ENCODE measurements at regions not wholly inside any gene's neighbourhood (a gene's known extent, or its start where the extent isn't known, plus 50 kb on each side); places are given as distances from the start of the nearest gene placed in this dataset.

- no peak for DNase-seq
Observed at GRCh38 chr3:111244760-111245159, 173.1 kb downstream of the NECTIN3 start.

DNA sequence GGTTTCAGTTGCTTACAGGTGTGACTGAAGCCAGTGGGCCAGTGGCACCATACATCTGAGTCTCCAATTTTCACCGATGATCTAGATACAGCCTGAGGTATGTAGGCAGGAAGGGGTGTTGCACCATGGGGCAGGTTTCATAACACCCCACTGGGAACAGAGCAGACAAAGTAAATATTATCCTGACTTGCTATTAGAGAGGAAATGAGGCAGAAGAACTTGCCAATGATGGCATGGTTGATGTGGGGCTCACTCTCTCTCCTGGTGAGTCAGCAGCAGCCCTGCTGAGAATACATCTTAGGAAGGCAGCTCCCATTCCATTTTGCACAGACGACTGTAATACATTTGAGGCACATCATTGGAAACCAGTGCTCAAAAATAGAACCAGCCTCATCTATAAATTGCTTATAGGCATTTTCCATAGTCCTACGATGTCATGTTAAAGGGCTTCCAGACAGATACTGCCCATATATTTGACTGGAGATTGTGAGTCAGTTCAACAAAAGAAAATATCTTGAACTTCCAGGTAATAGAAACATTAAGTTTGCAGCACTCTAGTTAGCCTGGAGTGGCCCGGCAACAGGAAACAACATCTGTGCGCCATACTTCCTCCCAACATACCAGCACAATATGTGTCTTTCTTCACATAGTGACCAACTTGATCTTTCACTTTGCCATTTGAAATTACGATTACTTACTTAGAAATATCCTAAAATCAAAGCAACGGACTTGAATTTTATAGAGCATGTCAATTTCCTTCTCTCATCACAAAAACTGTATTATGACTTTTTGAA lies 175.5 kb downstream of the NECTIN3 start:
- peak in 2 of 3 experiments; percentile 24 to 62 for DNase-seq

GRCh38 chr3:111248406-111248805 lies 176.8 kb downstream of the NECTIN3 start:
- no peak for DNase-seq

- DNase-seq, result no peak
Observed at GRCh38 chr3:111249421-111249820, 177.8 kb downstream of the NECTIN3 start.

GRCh38 chr3:111252779-111253178 lies 181.2 kb downstream of the NECTIN3 start:
- no peak for DNase-seq

- no peak for DNase-seq
Observed at GRCh38 chr3:111253733-111254132, 182.1 kb downstream of the NECTIN3 start.

DNA sequence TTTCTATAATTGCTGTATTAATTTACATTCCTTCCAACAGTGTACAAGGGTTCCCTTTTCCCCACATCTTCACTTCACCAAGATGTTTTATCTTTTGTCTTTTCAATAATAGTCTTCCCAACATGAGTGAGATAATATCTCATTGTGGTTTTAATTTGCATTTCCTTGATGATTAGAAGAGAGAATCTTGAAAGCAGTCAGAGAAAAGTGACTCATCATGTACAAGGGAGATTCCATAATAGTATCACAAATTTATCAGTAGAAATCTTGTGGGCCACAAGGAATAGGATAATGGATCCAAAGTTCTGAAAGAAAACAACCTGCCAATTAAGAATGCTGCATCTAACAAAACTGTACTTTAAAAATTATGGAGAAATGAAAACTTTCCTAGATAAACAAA lies 189.3 kb downstream of the NECTIN3 start:
- no peak for DNase-seq

GRCh38 chr3:111269777-111270176 lies 198.2 kb downstream of the NECTIN3 start:
- DNase-seq, result no peak

DNA sequence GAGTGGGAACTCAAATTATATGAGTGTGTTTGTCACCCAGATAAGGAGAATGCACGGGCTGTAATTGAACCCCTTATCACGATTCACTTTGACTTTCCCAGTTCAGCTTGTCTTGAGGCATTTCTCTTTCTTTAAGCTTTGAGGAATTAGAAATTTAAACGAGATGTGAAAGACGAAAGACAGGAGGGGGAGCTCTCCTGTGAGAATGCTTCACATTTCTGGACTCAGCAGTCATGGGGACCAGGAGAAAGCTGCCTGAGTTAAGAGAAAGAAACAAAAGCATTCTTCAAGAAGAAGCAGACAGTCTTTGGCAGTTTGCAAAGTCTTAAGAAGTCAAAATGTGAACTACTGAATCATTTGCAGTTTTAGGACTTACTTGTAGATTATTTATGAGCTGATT lies 205.6 kb downstream of the NECTIN3 start:
- no peak for DNase-seq

GRCh38 chr3:111278959-111279358 lies 207.3 kb downstream of the NECTIN3 start:
- peak in 1 of 3 experiments; percentile 66 for DNase-seq

DNA sequence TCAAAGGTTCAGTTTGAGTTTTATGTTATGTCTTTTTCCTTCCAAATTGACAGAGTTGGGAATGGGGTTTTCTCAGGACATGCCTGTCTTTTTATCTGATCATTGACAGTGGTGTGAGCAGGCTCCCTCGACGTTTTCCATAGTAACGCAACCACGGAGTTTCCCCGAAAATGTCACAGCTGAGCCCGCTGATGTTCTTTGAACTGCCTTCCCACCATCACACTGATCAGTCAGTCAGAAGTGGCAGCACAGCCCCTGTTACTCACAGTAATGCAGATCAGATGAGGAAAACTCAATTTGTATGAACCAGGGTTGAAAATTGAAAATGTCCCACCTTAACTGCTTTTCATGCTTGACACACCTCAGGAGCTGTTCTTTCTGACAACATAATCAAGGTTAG lies 210.4 kb downstream of the NECTIN3 start:
- no peak for DNase-seq

GRCh38 chr3:111283165-111283564 lies 211.5 kb downstream of the NECTIN3 start:
- no peak for DNase-seq

DNA sequence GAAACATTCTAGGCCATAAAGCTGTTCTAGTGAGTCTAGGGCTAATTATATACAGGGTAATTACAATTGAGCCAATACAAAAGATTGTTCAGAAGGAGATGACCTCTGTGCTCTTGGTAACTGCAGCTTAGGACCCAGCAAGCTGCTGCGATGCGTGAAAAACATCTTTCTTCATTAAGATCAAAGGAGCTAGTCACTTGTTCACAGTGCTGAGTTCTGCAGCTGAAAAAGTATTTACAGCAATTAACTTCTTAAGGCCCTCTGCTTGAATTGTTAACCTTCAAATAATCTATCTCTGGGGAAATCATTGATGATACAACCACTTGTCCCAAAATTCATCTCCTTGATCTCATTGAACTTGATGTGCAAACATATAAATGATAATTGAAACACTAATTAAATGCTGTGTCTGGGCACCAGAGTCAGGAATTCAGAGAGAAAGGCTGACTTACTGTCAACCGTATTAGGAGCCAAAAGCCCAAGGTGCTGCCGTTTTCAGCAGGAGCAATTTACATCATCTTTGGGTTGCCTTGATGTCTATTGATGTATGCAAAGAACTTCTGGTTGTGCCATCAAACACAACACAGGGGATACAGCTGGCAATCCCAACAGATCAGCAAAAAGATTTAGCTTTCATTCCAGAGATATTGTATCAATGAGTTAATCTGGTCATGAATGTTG lies 213.0 kb downstream of the NECTIN3 start:
- DNase-seq, result peak in 1 of 3 experiments; percentile 30

GRCh38 chr3:111285184-111285538 lies 213.5 kb downstream of the NECTIN3 start:
- DNase-seq, result no peak

DNA sequence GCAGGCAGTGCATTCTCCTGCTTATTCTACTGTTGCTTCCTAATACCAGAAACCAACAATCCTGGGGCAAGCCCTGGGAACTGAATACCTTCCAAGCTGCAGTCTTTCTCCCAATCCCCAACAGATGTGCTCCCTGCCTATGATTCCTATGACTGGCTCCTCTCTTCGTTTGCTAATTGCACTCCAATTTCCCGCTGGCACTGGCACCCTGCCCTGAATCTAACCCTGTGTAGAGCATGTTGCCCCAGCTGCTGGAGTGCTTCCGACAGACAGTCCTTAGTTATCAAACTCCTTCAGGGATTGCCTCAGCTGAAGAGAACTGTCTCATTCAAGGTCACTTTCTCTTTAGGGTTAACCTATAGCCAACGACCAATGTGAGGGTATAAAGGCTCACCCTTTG lies 214.1 kb downstream of the NECTIN3 start:
- peak in 2 of 3 experiments; percentile 35 to 61 for DNase-seq

DNA sequence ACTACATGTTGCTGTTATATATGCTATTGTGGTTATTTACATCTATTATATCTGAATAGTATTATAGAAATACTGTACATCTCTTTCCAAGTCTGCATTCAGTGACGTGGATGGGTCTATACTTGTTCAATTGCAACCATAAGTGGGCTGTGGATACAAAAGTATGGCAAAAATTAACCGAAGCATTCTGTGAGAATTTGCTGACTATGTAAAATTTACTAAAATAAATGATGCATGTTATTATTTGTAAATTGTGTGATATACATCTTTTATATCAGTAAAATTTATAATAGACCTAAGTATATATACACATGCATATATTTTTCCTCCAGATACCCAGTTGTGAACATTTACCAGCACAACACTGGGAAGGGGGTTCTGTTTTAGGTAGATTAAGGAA lies 215.1 kb downstream of the NECTIN3 start:
- DNase-seq, result no peak

GRCh38 chr3:111292117-111292516 lies 220.5 kb downstream of the NECTIN3 start:
- DNase-seq, result no peak

GRCh38 chr3:111299192-111299615 lies 227.6 kb downstream of the NECTIN3 start:
- DNase-seq, result no peak

DNA sequence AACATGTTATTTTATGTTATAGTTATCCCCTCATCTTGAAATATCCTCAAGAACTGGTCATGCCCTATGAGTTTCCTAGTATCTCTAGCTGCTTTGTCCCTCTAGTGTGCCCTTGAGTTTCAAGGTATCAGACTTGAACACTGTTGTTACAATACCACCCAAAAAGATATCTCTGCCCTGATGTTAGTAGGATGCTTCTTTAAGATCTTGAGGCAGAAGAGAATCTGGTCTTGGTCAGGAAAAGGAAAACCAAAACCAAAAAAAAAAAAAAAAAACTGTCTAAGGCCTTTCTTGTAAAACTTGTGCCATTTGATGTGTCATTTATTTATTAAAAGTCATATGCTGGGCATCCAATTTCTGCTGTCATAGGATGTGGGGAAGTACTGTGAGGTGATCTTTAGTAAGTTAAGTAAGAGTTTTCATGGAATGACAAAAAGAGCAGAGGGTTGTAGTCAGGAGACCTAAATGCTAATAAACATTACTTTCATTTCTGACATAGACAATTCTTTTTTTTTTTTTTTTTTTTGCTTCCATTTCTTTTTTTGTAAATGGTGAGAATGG lies 229.7 kb downstream of the NECTIN3 start:
- no peak for DNase-seq

GRCh38 chr3:111302063-111302462 lies 230.4 kb downstream of the NECTIN3 start:
- DNase-seq, result no peak

- no peak for DNase-seq
Observed at GRCh38 chr3:111303760-111304159, 232.1 kb downstream of the NECTIN3 start.

DNA sequence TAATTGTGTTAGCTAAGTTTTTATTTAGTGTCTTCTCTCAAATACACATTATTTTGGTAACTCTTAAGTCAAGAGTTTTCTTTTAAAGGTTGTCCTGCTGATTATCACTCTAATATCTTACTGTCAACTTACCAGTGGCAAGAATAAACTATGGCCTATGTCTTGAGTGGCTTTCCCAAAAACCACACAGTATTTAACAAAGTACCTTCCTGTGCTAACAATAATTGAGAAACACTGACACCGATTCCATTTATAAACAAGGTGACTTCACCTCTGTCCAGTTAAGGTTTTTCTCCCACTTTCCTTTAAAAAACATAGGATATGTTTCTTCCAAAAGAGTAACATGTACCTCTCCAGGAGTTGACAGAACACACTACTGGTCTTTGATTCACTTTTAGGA lies 234.3 kb upstream of the CD96 start:
- no peak for DNase-seq

DNA sequence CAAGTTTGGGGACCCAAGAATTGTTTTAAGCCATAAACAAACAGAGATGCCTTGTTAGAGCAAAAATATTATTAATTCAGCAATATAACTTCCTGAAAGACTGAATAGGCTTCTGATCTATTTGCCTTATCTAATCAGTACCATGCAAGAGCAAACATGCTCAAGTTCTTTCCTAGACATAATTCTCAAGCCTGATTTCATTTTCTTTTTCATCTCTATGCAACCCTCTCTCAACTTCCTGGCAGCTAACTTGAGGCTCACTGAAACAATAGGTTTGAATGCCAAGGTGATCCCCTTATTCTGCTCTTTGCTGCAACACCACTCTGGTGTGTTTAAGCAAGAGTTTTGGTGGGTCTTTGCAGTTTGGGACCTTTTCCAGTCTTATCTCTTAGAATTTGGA lies 230.9 kb upstream of the CD96 start:
- no peak for DNase-seq

DNA sequence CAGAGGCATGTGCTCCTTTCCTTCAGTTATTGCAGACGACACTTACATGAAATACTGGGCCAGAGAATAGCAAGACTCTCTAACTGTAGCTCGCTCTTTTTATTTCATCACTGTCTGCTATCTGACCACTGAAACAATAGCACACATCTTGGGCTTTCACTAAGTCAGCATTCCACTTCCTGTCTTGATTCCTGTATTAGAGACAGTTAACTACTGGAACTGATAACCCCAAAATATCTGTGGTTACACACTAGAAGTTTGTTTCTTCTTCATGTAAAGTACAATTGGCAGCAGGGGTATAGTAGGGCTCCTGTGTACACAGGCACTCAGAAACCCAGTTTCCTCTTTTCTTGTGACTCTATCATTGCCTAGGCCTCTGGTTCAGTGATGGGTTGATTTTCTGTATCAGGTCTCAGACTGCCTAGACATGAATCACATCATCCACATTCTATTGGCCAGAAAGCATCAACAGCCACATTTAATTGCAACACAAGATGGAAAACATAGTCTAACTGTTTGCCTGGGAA lies 230.2 kb upstream of the CD96 start:
- no peak for DNase-seq

Measured in NCI-H1417 (cell line).